ENCODE measurements at regions not wholly inside any gene's neighbourhood (a gene's known extent, or its start where the extent isn't known, plus 50 kb on each side); places are given as distances from the start of the nearest gene placed in this dataset.

GRCh38 chr4:181578911-181579310 lies 664.3 kb upstream of the TENM3 start:
- TF ChIP-seq CTCF (IDR thresholded peaks at IDR 0.05) (no peak), POLR2A (IDR thresholded peaks at IDR 0.05) (no peak)
- intact Hi-C loops (cut with DNase I) = no loop called here
- DNase-seq = no peak

GRCh38 chr4:181579486-181579885 lies 663.7 kb upstream of the TENM3 start:
- Histone ChIP-seq H3K4me3 (replicated peaks in 1 of 3) (no peak overlapping the region), H3K36me3 (no peaks in the 10 kb centered on the region), H3K27me3 (no peaks in the 10 kb centered on the region), H3K27ac (no peak overlapping the region), H3K4me1 (no peaks in the 10 kb centered on the region), H3K9me3 (no peaks in the 10 kb centered on the region)
- no peak for TF ChIP-seq POLR2A (IDR thresholded peaks at IDR 0.05)
- TF ChIP-seq CTCF (IDR thresholded peaks at IDR 0.05) = no peak
- 88 to 95% methylated on average over 2 of the region's 2 CpGs for WGBS, 2 donors
- no peak for DNase-seq
- intact Hi-C loops (cut with DNase I) = no loop called here

More at GRCh38 chr4:181578911-181579310, 664.3 kb upstream of the TENM3 start:
- 62 to 75% methylated on average over 5 of the region's 5 CpGs for WGBS, 2 donors
- no peak overlapping the region for H3K27ac ChIP-seq
- H3K4me3 ChIP-seq (replicated peaks in 1 of 3) = no peak overlapping the region
- H3K9me3 ChIP-seq = no peaks in the 10 kb centered on the region
- no peaks in the 10 kb centered on the region for H3K36me3 ChIP-seq
- H3K4me1 ChIP-seq = no peaks in the 10 kb centered on the region
- no peaks in the 10 kb centered on the region for H3K27me3 ChIP-seq

GRCh38 chr4:181581983-181582382 lies 661.2 kb upstream of the TENM3 start:
- no peaks in the 10 kb centered on the region for H3K36me3 ChIP-seq
- intact Hi-C loops (cut with DNase I) = no loop called here
- WGBS, 2 donors = 85 to 86% methylated on average over 4 of the region's 4 CpGs

DNA sequence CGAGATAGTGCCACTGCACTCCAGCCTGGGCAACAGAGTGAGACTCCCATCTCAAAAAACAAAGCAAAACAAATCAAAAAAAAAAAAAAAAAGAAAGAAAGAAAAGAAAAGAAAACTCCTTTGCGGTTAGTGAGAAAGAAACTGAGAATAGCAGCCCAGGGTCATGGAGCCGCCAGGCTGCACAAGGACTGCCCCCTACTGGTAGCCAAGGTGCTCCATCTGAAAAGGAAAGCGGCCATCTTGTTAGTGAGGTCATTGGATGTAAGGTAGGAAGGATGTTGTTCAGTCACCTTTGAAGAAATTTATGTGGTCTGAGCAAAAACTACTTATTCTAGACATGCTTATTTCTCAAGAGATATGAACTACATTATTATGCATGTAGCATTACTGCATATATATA lies 660.6 kb upstream of the TENM3 start:
- Histone ChIP-seq H3K4me1 (no peaks in the 10 kb centered on the region), H3K27me3 (no peaks in the 10 kb centered on the region), H3K9me3 (no peaks in the 10 kb centered on the region), H3K36me3 (no peaks in the 10 kb centered on the region), H3K4me3 (replicated peaks in 1 of 3) (no peak overlapping the region), H3K27ac (no peak overlapping the region)
- no peak for DNase-seq
- intact Hi-C loops (cut with DNase I) = no loop called here
- WGBS, 2 donors = 93 to 95% methylated on average over 4 of the region's 4 CpGs
- TF ChIP-seq CTCF (IDR thresholded peaks at IDR 0.05) = no peak
- no peak for TF ChIP-seq POLR2A (IDR thresholded peaks at IDR 0.05)

More at GRCh38 chr4:181581983-181582382, 661.2 kb upstream of the TENM3 start:
- TF ChIP-seq POLR2A (IDR thresholded peaks at IDR 0.05) (no peak), CTCF (IDR thresholded peaks at IDR 0.05) (no peak)
- no peak for DNase-seq
- H3K9me3 ChIP-seq = no peaks in the 10 kb centered on the region
- no peaks in the 10 kb centered on the region for H3K4me1 ChIP-seq
- no peaks in the 10 kb centered on the region for H3K27me3 ChIP-seq
- no peak overlapping the region for H3K27ac ChIP-seq
- H3K4me3 ChIP-seq (replicated peaks in 1 of 3) = no peak overlapping the region

- Histone ChIP-seq H3K36me3 (no peaks in the 10 kb centered on the region), H3K27me3 (no peaks in the 10 kb centered on the region), H3K4me3 (replicated peaks in 1 of 3) (no peak overlapping the region), H3K9me3 (no peaks in the 10 kb centered on the region), H3K4me1 (no peaks in the 10 kb centered on the region), H3K27ac (no peak overlapping the region)
- 76 to 83% methylated on average over 4 of the region's 4 CpGs for WGBS, 2 donors
- DNase-seq = no peak
- no peak for TF ChIP-seq POLR2A (IDR thresholded peaks at IDR 0.05)
- TF ChIP-seq CTCF (IDR thresholded peaks at IDR 0.05) = no peak
- intact Hi-C loops (cut with DNase I) = no loop called here
Measured at GRCh38 chr4:181588733-181589302, 654.4 kb upstream of the TENM3 start.
